ENCODE measurements at regions not wholly inside any gene's neighbourhood (a gene's known extent, or its start where the extent isn't known, plus 50 kb on each side); places are given as distances from the start of the nearest gene placed in this dataset.

DNA sequence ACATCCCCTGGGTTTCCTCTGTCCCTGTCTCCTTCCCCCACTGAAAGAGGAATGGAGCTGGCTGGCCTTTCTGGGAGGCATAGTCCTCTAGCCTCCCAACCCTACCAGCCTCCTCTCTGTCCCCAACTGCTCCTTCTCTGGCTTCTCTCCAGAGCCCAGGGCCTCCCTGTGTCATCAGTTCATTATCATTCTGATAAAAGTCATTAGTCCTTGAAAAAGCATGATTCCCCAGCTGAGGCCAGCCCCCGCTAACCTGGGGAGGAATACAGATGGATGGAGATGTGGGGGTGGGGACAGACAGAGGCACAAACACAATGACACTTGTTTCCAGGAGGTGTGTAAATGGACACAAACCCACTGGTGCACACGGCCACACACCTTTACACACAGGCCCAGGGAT, 73.6 kb upstream of the HSPA9 start:
- H3K4me1 Mint-ChIP-seq: peaks cover under 1% of the 10 kb centered on the region
- H3K27me3 Mint-ChIP-seq: peaks cover 86% of the 10 kb centered on the region
- no peak overlapping the region for H3K4me3 Mint-ChIP-seq
- no peak for DNase-seq
- H3K9me3 Mint-ChIP-seq: no peaks in the 10 kb centered on the region
- H3K36me3 Mint-ChIP-seq (ENCODE audit: low read depth): no peaks in the 10 kb centered on the region
- intact Hi-C loops (cut with micrococcal nuclease): no loop called here
- no peak overlapping the region for H3K27ac Mint-ChIP-seq

DNA sequence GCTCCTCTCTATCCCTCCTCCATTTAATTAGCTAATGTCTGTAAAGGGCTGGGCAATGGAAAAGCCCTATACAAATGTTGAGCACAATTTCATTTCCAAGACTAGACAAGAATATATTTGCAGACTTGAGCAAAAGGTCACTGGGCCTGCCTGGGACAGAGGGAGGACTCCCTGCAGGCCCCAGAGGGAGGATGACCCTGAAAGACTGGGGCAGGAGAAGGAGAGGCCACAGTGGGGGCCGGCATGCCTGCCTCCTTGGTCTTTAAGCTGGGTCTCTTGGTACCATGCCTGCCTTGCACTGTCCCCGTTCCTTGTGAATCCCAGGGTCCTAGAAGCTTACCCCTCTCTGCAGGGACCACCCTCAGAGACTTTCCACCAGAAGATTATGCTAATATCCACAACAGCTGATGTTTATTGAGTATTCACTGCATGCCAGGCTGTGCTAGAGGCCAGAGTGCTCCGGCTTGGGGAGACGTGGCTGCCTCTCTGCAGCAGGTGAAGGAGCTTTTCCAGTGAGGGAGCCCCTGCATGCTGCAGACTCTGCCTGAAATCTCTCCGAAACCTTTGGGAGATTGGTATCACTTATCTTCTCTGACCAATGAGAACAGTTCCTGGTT, 72.7 kb upstream of the HSPA9 start:
- Mint-ChIP-seq H3K27ac (no peak overlapping the region), H3K4me1 (no peaks in the 10 kb centered on the region), H3K27me3 (peaks cover 86% of the 10 kb centered on the region), H3K36me3 (ENCODE audit: low read depth) (no peaks in the 10 kb centered on the region), H3K9me3 (no peaks in the 10 kb centered on the region), H3K4me3 (no peak overlapping the region)
- intact Hi-C loops (cut with micrococcal nuclease): no loop called here
- no peak for DNase-seq

DNA sequence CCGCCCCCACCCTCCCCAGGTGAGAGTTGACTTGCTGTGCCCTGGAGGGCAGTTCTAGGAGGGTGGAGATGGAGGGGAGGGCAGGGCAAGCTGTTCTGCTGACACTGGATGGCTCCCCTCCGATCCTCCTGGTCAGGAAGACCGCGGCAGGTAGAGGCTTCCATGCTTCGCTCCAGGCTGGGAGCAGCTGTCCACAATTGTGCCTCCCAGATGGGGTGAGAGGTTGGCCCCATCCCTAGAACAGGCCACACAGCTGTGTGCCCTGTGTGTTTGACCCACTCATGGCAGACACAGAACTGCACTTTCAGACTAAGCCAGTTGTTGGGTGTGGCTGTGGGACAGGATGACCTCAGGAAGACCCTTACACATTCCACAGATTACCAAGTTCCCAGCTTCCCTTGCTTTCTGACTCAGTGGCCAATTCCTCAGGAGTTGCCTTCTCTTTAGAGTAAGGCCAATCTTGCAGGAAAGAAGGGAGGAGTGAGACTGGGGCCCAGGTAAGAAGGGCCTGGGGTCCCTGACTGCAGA, 72.1 kb upstream of the HSPA9 start:
- DNase-seq: no peak
- Mint-ChIP-seq H3K36me3 (ENCODE audit: low read depth) (no peaks in the 10 kb centered on the region), H3K9me3 (no peaks in the 10 kb centered on the region), H3K27me3 (peaks cover 84% of the 10 kb centered on the region), H3K4me1 (no peaks in the 10 kb centered on the region), H3K4me3 (no peak overlapping the region), H3K27ac (no peak overlapping the region)
- intact Hi-C loops (cut with micrococcal nuclease): no loop called here

GRCh38 chr5:138646671-138647070, 71.5 kb upstream of the HSPA9 start:
- H3K4me1 Mint-ChIP-seq: peaks cover 1% of the 10 kb centered on the region
- H3K4me3 Mint-ChIP-seq: no peak overlapping the region
- intact Hi-C loops (cut with micrococcal nuclease): no loop called here
- H3K27me3 Mint-ChIP-seq: peaks cover 86% of the 10 kb centered on the region
- no peaks in the 10 kb centered on the region for H3K9me3 Mint-ChIP-seq
- H3K36me3 Mint-ChIP-seq (ENCODE audit: low read depth): no peaks in the 10 kb centered on the region
- no peak overlapping the region for H3K27ac Mint-ChIP-seq
- DNase-seq: no peak

DNA sequence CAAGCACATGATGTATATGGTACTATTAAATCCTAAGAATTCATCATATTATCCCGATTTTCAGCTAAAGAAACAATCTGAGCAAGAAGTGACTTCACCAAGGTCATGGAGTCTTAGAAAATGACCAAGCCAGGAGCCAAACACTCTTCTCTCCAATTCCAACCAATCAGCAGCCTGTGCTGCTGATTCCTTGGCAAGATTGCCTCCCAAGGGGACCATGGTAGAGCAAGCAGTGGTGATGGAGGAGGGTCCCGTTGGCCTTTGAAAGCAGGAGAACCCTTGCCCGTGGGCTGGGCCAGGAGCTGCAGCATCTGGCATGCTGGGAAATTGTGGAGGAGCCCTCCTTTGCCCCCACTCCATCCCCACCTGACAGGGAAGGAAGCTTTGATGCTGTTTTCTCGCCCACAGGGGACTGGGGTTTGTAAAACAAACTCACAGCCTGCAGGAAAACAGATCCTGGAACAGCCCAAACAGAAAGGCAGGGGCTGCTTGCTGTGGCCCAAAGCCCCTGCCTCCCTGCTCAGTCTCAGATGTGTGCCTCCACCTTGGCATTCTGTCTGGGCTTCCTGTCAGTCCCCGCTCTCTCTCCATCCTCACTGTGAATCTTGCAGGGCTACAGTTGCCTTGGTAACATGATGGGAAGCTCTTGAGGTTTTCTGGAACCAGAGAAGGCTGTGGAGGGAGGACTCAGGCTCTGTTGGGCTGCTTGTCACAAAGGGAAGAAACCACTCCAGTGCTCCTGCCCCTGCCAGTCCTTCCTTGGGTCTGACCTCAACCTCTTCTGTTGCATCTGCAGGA, 70.8 kb upstream of the HSPA9 start:
- Mint-ChIP-seq H3K27me3 (peaks cover 81% of the 10 kb centered on the region), H3K4me3 (no peak overlapping the region), H3K36me3 (ENCODE audit: low read depth) (no peaks in the 10 kb centered on the region), H3K27ac (no peak overlapping the region), H3K4me1 (peaks cover 2% of the 10 kb centered on the region), H3K9me3 (no peaks in the 10 kb centered on the region)
- no peak for DNase-seq
- intact Hi-C loops (cut with micrococcal nuclease): no loop called here

DNA sequence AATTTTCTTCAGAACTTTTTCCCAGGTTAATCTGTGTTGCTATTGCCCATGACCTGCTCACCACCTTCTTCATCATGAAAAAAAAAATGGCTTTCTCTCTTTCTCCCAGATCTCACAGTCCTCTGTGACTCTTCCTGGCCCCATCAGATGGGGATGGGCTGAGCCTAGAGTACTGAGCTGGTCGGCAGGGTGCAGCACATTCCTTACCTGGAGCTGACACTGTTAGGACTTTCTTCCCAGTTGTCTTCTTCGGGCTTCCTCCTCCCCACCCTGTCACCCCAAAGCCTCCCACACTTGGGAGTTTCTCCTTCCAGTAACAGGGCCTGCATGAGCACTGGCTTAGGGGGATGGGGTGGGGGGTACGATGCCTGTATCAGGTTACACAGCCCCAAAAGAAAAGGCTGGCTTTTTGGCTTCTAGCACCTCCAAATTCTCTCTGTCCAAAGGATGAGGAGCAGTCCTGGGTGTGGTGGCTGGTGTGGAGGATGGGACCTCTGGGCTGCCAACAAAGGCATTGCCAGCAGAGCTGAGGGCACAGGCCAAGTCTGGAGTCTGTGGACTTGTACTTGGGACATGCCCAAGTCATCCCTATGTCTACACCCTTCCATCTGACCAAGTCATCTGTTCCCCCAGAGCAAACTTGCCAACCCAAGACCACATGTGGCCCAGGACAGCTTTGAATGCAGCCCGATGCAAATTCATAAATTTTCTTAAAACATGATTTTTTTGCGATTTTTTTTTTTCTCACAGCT, 68.0 kb upstream of the HSPA9 start:
- Mint-ChIP-seq H3K4me3 (no peak overlapping the region), H3K36me3 (ENCODE audit: low read depth) (no peaks in the 10 kb centered on the region), H3K9me3 (no peaks in the 10 kb centered on the region), H3K4me1 (peaks cover 2% of the 10 kb centered on the region), H3K27me3 (peaks cover 78% of the 10 kb centered on the region), H3K27ac (no peak overlapping the region)
- DNase-seq: no peak
- intact Hi-C loops (cut with micrococcal nuclease): loop anchor here (2.0 kb wide), 1 partner anchor 620 kb away; no protein-coding TSS in a partner anchor

GRCh38 chr5:138641547-138642298, 66.5 kb upstream of the HSPA9 start:
- intact Hi-C loops (cut with micrococcal nuclease): loop anchor here (2.0 kb wide), 1 partner anchor 621 kb away; no protein-coding TSS in a partner anchor
- Mint-ChIP-seq H3K4me3 (no peak overlapping the region), H3K27me3 (peaks cover 74% of the 10 kb centered on the region), H3K9me3 (no peaks in the 10 kb centered on the region), H3K36me3 (ENCODE audit: low read depth) (no peaks in the 10 kb centered on the region), H3K27ac (no peak overlapping the region), H3K4me1 (peaks cover 2% of the 10 kb centered on the region)
- DNase-seq: peak; percentile 92

DNA sequence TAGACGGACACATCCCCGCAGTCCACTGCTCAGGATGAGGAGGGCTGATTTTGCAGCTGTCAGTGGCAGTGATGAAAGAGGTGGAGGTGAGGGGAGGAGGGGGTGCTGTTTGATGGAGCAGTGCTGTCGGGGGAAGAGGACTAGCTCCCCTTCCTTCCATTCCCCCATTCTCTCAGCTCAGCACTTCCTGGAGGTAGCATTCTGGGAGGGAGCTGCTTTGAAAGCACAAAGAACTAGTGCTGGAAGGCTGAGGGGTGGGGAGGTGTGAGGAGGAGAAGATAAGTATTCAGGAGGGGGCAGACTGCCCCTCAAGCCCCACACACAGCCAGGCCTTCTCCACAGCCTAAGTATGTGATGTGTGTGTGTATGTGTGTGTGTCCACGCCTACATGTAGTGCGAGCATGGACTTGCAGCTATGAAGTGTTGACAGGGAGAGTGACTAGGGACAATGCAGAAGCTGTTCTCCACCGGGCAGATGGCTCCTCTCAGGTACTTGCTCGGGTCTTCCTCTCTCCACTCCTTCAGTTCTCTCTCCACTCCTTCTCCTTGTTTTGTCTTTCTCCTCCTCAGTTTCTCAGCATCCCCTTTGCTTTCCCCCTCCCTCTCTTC, 65.5 kb upstream of the HSPA9 start:
- Mint-ChIP-seq H3K27ac (no peak overlapping the region), H3K27me3 (peaks cover 68% of the 10 kb centered on the region), H3K4me3 (no peak overlapping the region), H3K36me3 (ENCODE audit: low read depth) (no peaks in the 10 kb centered on the region), H3K4me1 (peaks cover 2% of the 10 kb centered on the region), H3K9me3 (no peaks in the 10 kb centered on the region)
- DNase-seq: no peak
- intact Hi-C loops (cut with micrococcal nuclease): no loop called here

GRCh38 chr5:138640138-138640537, 64.9 kb upstream of the HSPA9 start:
- Mint-ChIP-seq H3K36me3 (ENCODE audit: low read depth) (no peaks in the 10 kb centered on the region), H3K27me3 (peaks cover 68% of the 10 kb centered on the region), H3K4me3 (no peak overlapping the region), H3K9me3 (no peaks in the 10 kb centered on the region), H3K27ac (no peak overlapping the region), H3K4me1 (peaks cover 2% of the 10 kb centered on the region)
- intact Hi-C loops (cut with micrococcal nuclease): no loop called here
- DNase-seq: no peak

DNA sequence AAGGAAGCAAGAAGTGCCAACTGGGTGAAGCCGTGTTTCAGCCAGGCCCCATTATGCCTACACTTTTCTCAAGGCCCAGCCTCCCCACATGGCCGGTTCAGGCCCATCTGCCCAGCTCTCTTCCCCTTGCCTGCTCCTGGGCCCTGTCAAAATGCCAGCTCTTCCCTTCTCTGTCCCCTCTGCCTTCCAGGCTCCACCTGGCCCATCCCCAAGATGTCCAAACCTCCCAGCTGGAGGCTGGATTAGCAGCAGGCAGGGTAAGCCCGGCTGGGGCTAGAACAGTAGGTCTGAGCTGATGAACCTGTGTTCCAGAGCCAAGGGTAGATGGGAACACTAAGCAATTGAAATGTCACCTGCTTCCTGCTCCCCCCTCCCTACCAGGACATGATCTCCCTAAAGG, 64.1 kb upstream of the HSPA9 start:
- intact Hi-C loops (cut with micrococcal nuclease): no loop called here
- Mint-ChIP-seq H3K27ac (no peak overlapping the region), H3K27me3 (peaks cover 66% of the 10 kb centered on the region), H3K36me3 (ENCODE audit: low read depth) (no peaks in the 10 kb centered on the region), H3K9me3 (no peaks in the 10 kb centered on the region), H3K4me3 (no peak overlapping the region), H3K4me1 (peaks cover 2% of the 10 kb centered on the region)
- no peak for DNase-seq

GRCh38 chr5:138637256-138637655, 62.1 kb upstream of the HSPA9 start:
- Mint-ChIP-seq H3K27me3 (peaks cover 61% of the 10 kb centered on the region), H3K36me3 (ENCODE audit: low read depth) (no peaks in the 10 kb centered on the region)
- intact Hi-C loops (cut with micrococcal nuclease): no loop called here

DNA sequence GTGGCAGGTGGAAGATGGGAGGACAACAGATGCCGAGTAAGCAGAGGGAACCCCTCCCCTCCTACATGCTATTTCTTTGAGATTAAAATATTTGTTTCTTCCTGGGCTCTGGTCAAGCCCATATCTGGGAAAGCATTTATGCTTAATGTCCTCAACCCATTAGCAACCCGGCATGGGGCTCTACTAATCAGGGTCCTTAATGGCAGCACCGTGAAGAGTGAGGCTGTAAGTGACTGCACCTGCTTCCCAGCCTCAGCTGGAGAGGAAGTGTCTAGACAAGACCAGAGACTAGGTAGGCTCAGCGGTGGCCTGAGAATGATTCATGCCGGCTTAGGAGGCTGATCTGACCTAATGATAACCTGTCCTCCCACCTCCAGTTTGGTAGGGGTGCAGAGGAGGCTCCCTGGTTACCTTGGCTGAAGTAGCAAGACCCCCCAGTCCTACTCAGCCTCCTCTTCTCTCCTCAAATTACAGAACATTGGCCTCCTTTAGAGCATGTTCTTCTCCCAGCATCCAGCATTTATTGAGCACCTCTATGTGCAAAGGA, 61.3 kb upstream of the HSPA9 start:
- no peak overlapping the region for H3K27ac Mint-ChIP-seq
- no peaks in the 10 kb centered on the region for H3K9me3 Mint-ChIP-seq
- no peaks in the 10 kb centered on the region for H3K4me1 Mint-ChIP-seq
- no peak for DNase-seq
- no peak overlapping the region for H3K4me3 Mint-ChIP-seq
- intact Hi-C loops (cut with micrococcal nuclease): no loop called here
- H3K27me3 Mint-ChIP-seq: peaks cover 63% of the 10 kb centered on the region
- H3K36me3 Mint-ChIP-seq (ENCODE audit: low read depth): no peaks in the 10 kb centered on the region

More at GRCh38 chr5:138637256-138637655, 62.1 kb upstream of the HSPA9 start:
- H3K4me3 Mint-ChIP-seq: no peak overlapping the region
- DNase-seq: no peak
- H3K4me1 Mint-ChIP-seq: peaks cover 2% of the 10 kb centered on the region
- no peaks in the 10 kb centered on the region for H3K9me3 Mint-ChIP-seq
- H3K27ac Mint-ChIP-seq: no peak overlapping the region

DNA sequence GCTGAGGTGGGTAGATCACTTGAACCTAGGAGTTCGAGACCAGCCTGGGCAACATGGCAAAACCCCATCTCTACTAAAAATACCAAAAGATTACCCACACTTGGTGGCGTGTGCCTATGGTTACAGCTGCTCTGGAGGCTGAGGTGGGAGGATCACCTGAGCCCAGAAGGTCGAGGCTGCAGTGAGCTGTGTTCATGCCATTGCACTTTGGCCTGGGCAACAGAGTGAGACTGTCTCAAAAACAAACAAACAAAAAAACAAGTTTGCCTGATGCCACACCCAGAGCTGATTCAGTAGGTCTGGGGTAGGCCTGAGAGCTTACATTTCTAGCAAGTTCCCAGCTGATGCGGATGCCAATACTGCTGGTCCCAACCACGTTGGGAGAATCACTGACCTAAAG, 60.5 kb upstream of the HSPA9 start:
- H3K27me3 Mint-ChIP-seq: peaks cover 63% of the 10 kb centered on the region
- intact Hi-C loops (cut with micrococcal nuclease): no loop called here
- H3K4me3 Mint-ChIP-seq: no peak overlapping the region
- no peaks in the 10 kb centered on the region for H3K36me3 Mint-ChIP-seq (ENCODE audit: low read depth)
- H3K9me3 Mint-ChIP-seq: no peaks in the 10 kb centered on the region
- no peaks in the 10 kb centered on the region for H3K4me1 Mint-ChIP-seq
- H3K27ac Mint-ChIP-seq: no peak overlapping the region
- no peak for DNase-seq

Measured in activated CD4-positive, alpha-beta T cell treated with anti-CD3 and anti-CD28 coated beads, Interleukin-2, amount 10 ng/mL, durations not matched to agents 24 days and 14 days (primary cell).